ENCODE measurements at regions not wholly inside any gene's neighbourhood (a gene's known extent, or its start where the extent isn't known, plus 50 kb on each side); places are given as distances from the start of the nearest gene placed in this dataset.

- no peak overlapping the region for H3K4me3 ChIP-seq (replicated peaks; ENCODE audit: low read depth, low read length)
- no peaks in the 10 kb centered on the region for H3K27me3 ChIP-seq (replicated peaks; ENCODE audit: control insufficient read depth, insufficient read depth, low read length)
- no peaks in the 10 kb centered on the region for H3K36me3 ChIP-seq (ENCODE audit: control insufficient read depth, insufficient read depth, low read length)
- TF ChIP-seq, protein P1, sequence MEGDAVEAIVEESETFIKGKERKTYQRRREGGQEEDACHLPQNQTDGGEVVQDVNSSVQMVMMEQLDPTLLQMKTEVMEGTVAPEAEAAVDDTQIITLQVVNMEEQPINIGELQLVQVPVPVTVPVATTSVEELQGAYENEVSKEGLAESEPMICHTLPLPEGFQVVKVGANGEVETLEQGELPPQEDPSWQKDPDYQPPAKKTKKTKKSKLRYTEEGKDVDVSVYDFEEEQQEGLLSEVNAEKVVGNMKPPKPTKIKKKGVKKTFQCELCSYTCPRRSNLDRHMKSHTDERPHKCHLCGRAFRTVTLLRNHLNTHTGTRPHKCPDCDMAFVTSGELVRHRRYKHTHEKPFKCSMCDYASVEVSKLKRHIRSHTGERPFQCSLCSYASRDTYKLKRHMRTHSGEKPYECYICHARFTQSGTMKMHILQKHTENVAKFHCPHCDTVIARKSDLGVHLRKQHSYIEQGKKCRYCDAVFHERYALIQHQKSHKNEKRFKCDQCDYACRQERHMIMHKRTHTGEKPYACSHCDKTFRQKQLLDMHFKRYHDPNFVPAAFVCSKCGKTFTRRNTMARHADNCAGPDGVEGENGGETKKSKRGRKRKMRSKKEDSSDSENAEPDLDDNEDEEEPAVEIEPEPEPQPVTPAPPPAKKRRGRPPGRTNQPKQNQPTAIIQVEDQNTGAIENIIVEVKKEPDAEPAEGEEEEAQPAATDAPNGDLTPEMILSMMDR (IDR thresholded peaks at IDR 0.05; ENCODE audit: insufficient read depth, low read length, poor library complexity, severe bottlenecking), result no peak
- DNase-seq (ENCODE audit: extremely low read depth, insufficient read length), result no peak
Measured at GRCh38 chr14:97039717-97040363, 242.7 kb downstream of the VRK1 start.

DNA sequence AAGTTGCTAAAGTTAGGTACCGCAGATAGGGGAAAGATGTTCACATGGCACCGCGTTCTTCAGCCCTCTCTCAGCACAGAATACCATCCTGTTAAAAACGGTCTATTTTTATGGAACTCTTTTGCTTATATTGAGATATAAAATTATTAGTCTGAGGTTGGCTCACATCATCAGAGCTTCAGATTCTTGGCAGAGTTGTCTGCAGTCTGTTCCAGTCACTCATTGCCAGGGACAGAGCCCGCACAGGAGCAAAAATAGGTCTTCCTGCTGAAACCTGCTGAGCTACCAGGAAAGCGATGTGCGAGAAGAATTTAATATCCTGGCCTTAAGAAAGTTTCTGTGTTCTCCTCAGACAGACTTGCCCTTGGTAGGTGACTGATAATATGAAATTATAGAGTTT, 249.8 kb downstream of the VRK1 start:
- DNase-seq (ENCODE audit: extremely low read depth, insufficient read length), result no peak
- TF ChIP-seq, protein P1 (IDR thresholded peaks at IDR 0.05; ENCODE audit: insufficient read depth, low read length, poor library complexity, severe bottlenecking), result no peak
- H3K4me3 ChIP-seq (replicated peaks; ENCODE audit: low read depth, low read length), result no peak overlapping the region
- H3K36me3 ChIP-seq (ENCODE audit: control insufficient read depth, insufficient read depth, low read length), result no peaks in the 10 kb centered on the region
- no peaks in the 10 kb centered on the region for H3K27me3 ChIP-seq (replicated peaks; ENCODE audit: control insufficient read depth, insufficient read depth, low read length)

DNA sequence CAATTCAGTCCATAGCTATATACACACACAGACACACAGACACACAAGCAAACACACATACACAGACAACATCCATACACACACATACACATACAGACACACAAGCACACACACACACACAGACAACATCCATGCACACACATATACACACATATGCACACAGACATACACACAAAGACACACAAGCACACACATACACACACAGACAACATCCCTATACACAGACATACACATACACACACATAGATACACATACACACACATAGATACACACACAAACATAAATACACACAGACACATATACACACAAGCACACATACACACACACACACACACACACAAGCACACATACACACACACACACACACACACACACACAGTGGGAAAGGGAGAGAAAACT, 254.8 kb downstream of the VRK1 start:
- TF ChIP-seq, protein P1 (IDR thresholded peaks at IDR 0.05; ENCODE audit: insufficient read depth, low read length, poor library complexity, severe bottlenecking), result no peak
- Histone ChIP-seq H3K4me3 (replicated peaks; ENCODE audit: low read depth, low read length) (no peak overlapping the region), H3K36me3 (ENCODE audit: control insufficient read depth, insufficient read depth, low read length) (no peaks in the 10 kb centered on the region), H3K27me3 (replicated peaks; ENCODE audit: control insufficient read depth, insufficient read depth, low read length) (no peaks in the 10 kb centered on the region)
- DNase-seq (ENCODE audit: extremely low read depth, insufficient read length), result no peak

DNA sequence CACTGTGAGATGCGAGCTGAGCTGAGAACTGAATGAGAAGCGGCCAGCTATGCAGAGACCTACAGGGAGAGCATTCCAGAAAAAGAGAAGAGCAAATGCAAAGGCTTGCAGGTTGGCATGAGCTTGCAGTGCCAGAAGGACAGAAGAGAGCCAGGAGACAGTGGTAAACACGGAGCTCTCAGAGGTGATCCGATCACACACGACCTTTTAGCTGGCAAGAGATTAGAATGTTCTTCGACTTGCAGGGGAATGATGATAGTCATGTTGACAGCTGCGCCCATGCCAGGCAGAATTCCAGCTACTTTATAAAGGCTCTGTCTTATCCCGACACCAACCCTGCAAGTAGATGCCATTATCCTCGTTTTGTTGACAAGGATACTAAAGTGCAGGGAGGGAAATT, 256.8 kb downstream of the VRK1 start:
- H3K27me3 ChIP-seq (replicated peaks; ENCODE audit: control insufficient read depth, insufficient read depth, low read length), result no peaks in the 10 kb centered on the region
- H3K4me3 ChIP-seq (replicated peaks; ENCODE audit: low read depth, low read length), result no peak overlapping the region
- DNase-seq (ENCODE audit: extremely low read depth, insufficient read length), result no peak
- H3K36me3 ChIP-seq (ENCODE audit: control insufficient read depth, insufficient read depth, low read length), result no peaks in the 10 kb centered on the region
- TF ChIP-seq, protein P1 (IDR thresholded peaks at IDR 0.05; ENCODE audit: insufficient read depth, low read length, poor library complexity, severe bottlenecking), result no peak

GRCh38 chr14:97055355-97055754, 258.2 kb downstream of the VRK1 start:
- TF ChIP-seq, protein P1 (IDR thresholded peaks at IDR 0.05; ENCODE audit: insufficient read depth, low read length, poor library complexity, severe bottlenecking), result no peak
- Histone ChIP-seq H3K27me3 (replicated peaks; ENCODE audit: control insufficient read depth, insufficient read depth, low read length) (no peaks in the 10 kb centered on the region), H3K4me3 (replicated peaks; ENCODE audit: low read depth, low read length) (no peak overlapping the region), H3K36me3 (ENCODE audit: control insufficient read depth, insufficient read depth, low read length) (no peaks in the 10 kb centered on the region)
- DNase-seq (ENCODE audit: extremely low read depth, insufficient read length), result no peak

GRCh38 chr14:97056086-97056485, 258.9 kb downstream of the VRK1 start:
- H3K36me3 ChIP-seq (ENCODE audit: control insufficient read depth, insufficient read depth, low read length), result no peaks in the 10 kb centered on the region
- DNase-seq (ENCODE audit: extremely low read depth, insufficient read length), result no peak
- no peak overlapping the region for H3K4me3 ChIP-seq (replicated peaks; ENCODE audit: low read depth, low read length)
- TF ChIP-seq, protein P1 (IDR thresholded peaks at IDR 0.05; ENCODE audit: insufficient read depth, low read length, poor library complexity, severe bottlenecking), result peak; percentile 10
- no peaks in the 10 kb centered on the region for H3K27me3 ChIP-seq (replicated peaks; ENCODE audit: control insufficient read depth, insufficient read depth, low read length)

Data from GM06990 (cell line).